ENCODE measurements at regions not wholly inside any gene's neighbourhood (a gene's known extent, or its start where the extent isn't known, plus 50 kb on each side); places are given as distances from the start of the nearest gene placed in this dataset.
"Not testable (repeated sequence)": the region's sequence is repeated elsewhere in the genome, so short reads cannot be mapped to it uniquely, and the experiment has no call there.

- Histone ChIP-seq H3K9ac (ENCODE audit: low read depth, low read length, poor library complexity) (no peak overlapping the region), H2BK12ac (ENCODE audit: low read length) (no peak overlapping the region), H2AFZ (ENCODE audit: low read length) (no peak overlapping the region), H3K14ac (ENCODE audit: low read length) (no peak overlapping the region), H3K4ac (ENCODE audit: low read length) (no peak overlapping the region), H3K79me1 (ENCODE audit: low read depth, low read length) (no peaks in the 10 kb centered on the region), H3K4me2 (ENCODE audit: insufficient read depth, low read length, poor library complexity, severe bottlenecking) (no peak overlapping the region), H3K27me3 (ENCODE audit: control insufficient read depth in 3 of 3, insufficient read depth in 3 of 3, low read depth in 1 of 3, low read length in 3 of 3) (peaks cover 0 to 20% (median 0%) of the 10 kb centered on the region in 3 experiments), H3K23ac (ENCODE audit: low read depth, low read length, poor library complexity) (no peak overlapping the region), H3K36me3 (replicated peaks in 1 of 2; ENCODE audit: control insufficient read depth in 2 of 2, insufficient read depth in 2 of 2, low read length in 2 of 2) (no peaks in the 10 kb centered on the region), H2AK5ac (ENCODE audit: low read depth, low read length) (no peak overlapping the region), H3K9me3 (replicated peaks in 1 of 2; ENCODE audit: control insufficient read depth in 2 of 2, insufficient read depth in 1 of 2, low read depth in 1 of 2, low read length in 2 of 2) (no peaks in the 10 kb centered on the region), H2BK5ac (ENCODE audit: low read length) (no peak overlapping the region), H4K91ac (ENCODE audit: low read depth, low read length, poor library complexity) (no peak overlapping the region), H3K18ac (ENCODE audit: low read length) (no peak overlapping the region), H3K4me1 (ENCODE audit: control insufficient read depth in 2 of 2, insufficient read depth in 1 of 2, low read depth in 1 of 2, low read length in 2 of 2) (peaks cover 0 to 2% of the 10 kb centered on the region in 2 donors), H2BK120ac (ENCODE audit: low read depth, low read length) (no peak overlapping the region), H2BK15ac (ENCODE audit: low read length) (no peak overlapping the region), H4K8ac (ENCODE audit: low read depth, low read length) (no peak overlapping the region), H3K4me3 (ENCODE audit: low read length in 2 of 2) (no peak overlapping the region), H3K27ac (replicated peaks; ENCODE audit: low read length) (no peak overlapping the region)
- no peak for DNase-seq (ENCODE audit: low spot score)
- no CpG with 5 or more reads among the region's 11 CpGs for WGBS, 2 donors (ENCODE audit: extremely low coverage in 2 of 2, insufficient read length in 2 of 2, insufficient replicate concordance in 1 of 2)
These were observed 66.4 kb upstream of the ATP2C1 start for GRCh38 chr3:130827486-130827885.

- Histone ChIP-seq H3K23ac (ENCODE audit: low read depth, low read length, poor library complexity) (no peak overlapping the region), H3K4me1 (ENCODE audit: control insufficient read depth in 2 of 2, insufficient read depth in 1 of 2, low read depth in 1 of 2, low read length in 2 of 2) (peaks cover 0 to 2% of the 10 kb centered on the region in 2 donors), H3K36me3 (replicated peaks in 1 of 2; ENCODE audit: control insufficient read depth in 2 of 2, insufficient read depth in 2 of 2, low read length in 2 of 2) (no peaks in the 10 kb centered on the region), H2BK15ac (ENCODE audit: low read length) (no peak overlapping the region), H3K4me2 (ENCODE audit: insufficient read depth, low read length, poor library complexity, severe bottlenecking) (no peak overlapping the region), H3K9me3 (replicated peaks in 1 of 2; ENCODE audit: control insufficient read depth in 2 of 2, insufficient read depth in 1 of 2, low read depth in 1 of 2, low read length in 2 of 2) (no peaks in the 10 kb centered on the region), H3K9ac (ENCODE audit: low read depth, low read length, poor library complexity) (no peak overlapping the region), H4K91ac (ENCODE audit: low read depth, low read length, poor library complexity) (no peak overlapping the region), H3K79me1 (ENCODE audit: low read depth, low read length) (no peaks in the 10 kb centered on the region), H4K8ac (ENCODE audit: low read depth, low read length) (no peak overlapping the region), H2AFZ (ENCODE audit: low read length) (no peak overlapping the region), H2AK5ac (ENCODE audit: low read depth, low read length) (no peak overlapping the region), H2BK12ac (ENCODE audit: low read length) (no peak overlapping the region), H3K18ac (ENCODE audit: low read length) (no peak overlapping the region), H3K14ac (ENCODE audit: low read length) (no peak overlapping the region), H3K4me3 (ENCODE audit: low read length in 2 of 2) (no peak overlapping the region), H3K27me3 (ENCODE audit: control insufficient read depth in 3 of 3, insufficient read depth in 3 of 3, low read depth in 1 of 3, low read length in 3 of 3) (peaks cover 0 to 22% (median 0%) of the 10 kb centered on the region in 3 experiments), H2BK120ac (ENCODE audit: low read depth, low read length) (no peak overlapping the region), H2BK5ac (ENCODE audit: low read length) (no peak overlapping the region), H3K4ac (ENCODE audit: low read length) (no peak overlapping the region), H3K27ac (replicated peaks; ENCODE audit: low read length) (no peak overlapping the region)
- no CpG with 5 or more reads among the region's 10 CpGs for WGBS, 2 donors (ENCODE audit: extremely low coverage in 2 of 2, insufficient read length in 2 of 2, insufficient replicate concordance in 1 of 2)
- DNase-seq (ENCODE audit: low spot score) = no peak
These were observed 64.6 kb upstream of the ATP2C1 start for GRCh38 chr3:130828948-130829947.

- Histone ChIP-seq H3K4ac (ENCODE audit: low read length) (no peak overlapping the region), H3K23ac (ENCODE audit: low read depth, low read length, poor library complexity) (no peak overlapping the region), H2AK5ac (ENCODE audit: low read depth, low read length) (no peak overlapping the region), H3K27me3 (ENCODE audit: control insufficient read depth in 3 of 3, insufficient read depth in 3 of 3, low read depth in 1 of 3, low read length in 3 of 3) (peaks cover 0 to 14% (median 0%) of the 10 kb centered on the region in 3 experiments), H3K14ac (ENCODE audit: low read length) (no peak overlapping the region), H3K9ac (ENCODE audit: low read depth, low read length, poor library complexity) (no peak overlapping the region), H2AFZ (ENCODE audit: low read length) (peak overlapping the region; percentile 73), H3K79me1 (ENCODE audit: low read depth, low read length) (no peaks in the 10 kb centered on the region), H3K4me3 (ENCODE audit: low read length in 2 of 2) (no peak overlapping the region), H3K9me3 (replicated peaks in 1 of 2; ENCODE audit: control insufficient read depth in 2 of 2, insufficient read depth in 1 of 2, low read depth in 1 of 2, low read length in 2 of 2) (no peaks in the 10 kb centered on the region), H3K27ac (replicated peaks; ENCODE audit: low read length) (no peak overlapping the region), H2BK5ac (ENCODE audit: low read length) (no peak overlapping the region), H4K91ac (ENCODE audit: low read depth, low read length, poor library complexity) (no peak overlapping the region), H2BK120ac (ENCODE audit: low read depth, low read length) (no peak overlapping the region), H3K4me2 (ENCODE audit: insufficient read depth, low read length, poor library complexity, severe bottlenecking) (no peak overlapping the region), H2BK15ac (ENCODE audit: low read length) (no peak overlapping the region), H3K4me1 (ENCODE audit: control insufficient read depth in 2 of 2, insufficient read depth in 1 of 2, low read depth in 1 of 2, low read length in 2 of 2) (peaks cover 0 to 2% of the 10 kb centered on the region in 2 donors), H4K8ac (ENCODE audit: low read depth, low read length) (no peak overlapping the region), H2BK12ac (ENCODE audit: low read length) (no peak overlapping the region), H3K18ac (ENCODE audit: low read length) (no peak overlapping the region), H3K36me3 (replicated peaks in 1 of 2; ENCODE audit: control insufficient read depth in 2 of 2, insufficient read depth in 2 of 2, low read length in 2 of 2) (no peaks in the 10 kb centered on the region)
- no peak for DNase-seq (ENCODE audit: low spot score)
- WGBS, 2 donors (ENCODE audit: extremely low coverage in 2 of 2, insufficient read length in 2 of 2, insufficient replicate concordance in 1 of 2) = no CpG with 5 or more reads among the region's 10 CpGs
These were observed 62.0 kb upstream of the ATP2C1 start for GRCh38 chr3:130831719-130832400.

- not testable (repeated sequence) for H3K4ac ChIP-seq (ENCODE audit: low read length); H2BK120ac ChIP-seq (ENCODE audit: low read depth, low read length); H3K27ac ChIP-seq (replicated peaks; ENCODE audit: low read length); H4K8ac ChIP-seq (ENCODE audit: low read depth, low read length); H2AK5ac ChIP-seq (ENCODE audit: low read depth, low read length); H3K9me3 ChIP-seq (replicated peaks in 1 of 2; ENCODE audit: control insufficient read depth in 2 of 2, insufficient read depth in 1 of 2, low read depth in 1 of 2, low read length in 2 of 2); H3K4me3 ChIP-seq (ENCODE audit: low read length in 2 of 2); H2BK15ac ChIP-seq (ENCODE audit: low read length); DNase-seq (ENCODE audit: low spot score); H3K36me3 ChIP-seq (replicated peaks in 1 of 2; ENCODE audit: control insufficient read depth in 2 of 2, insufficient read depth in 2 of 2, low read length in 2 of 2); H2BK12ac ChIP-seq (ENCODE audit: low read length); H3K79me1 ChIP-seq (ENCODE audit: low read depth, low read length); H4K91ac ChIP-seq (ENCODE audit: low read depth, low read length, poor library complexity); H3K23ac ChIP-seq (ENCODE audit: low read depth, low read length, poor library complexity); H3K18ac ChIP-seq (ENCODE audit: low read length); H3K4me1 ChIP-seq (ENCODE audit: control insufficient read depth in 2 of 2, insufficient read depth in 1 of 2, low read depth in 1 of 2, low read length in 2 of 2); H2BK5ac ChIP-seq (ENCODE audit: low read length); H3K9ac ChIP-seq (ENCODE audit: low read depth, low read length, poor library complexity); H3K4me2 ChIP-seq (ENCODE audit: insufficient read depth, low read length, poor library complexity, severe bottlenecking); H3K14ac ChIP-seq (ENCODE audit: low read length)
- peak overlapping the region; percentile 73 for H2AFZ ChIP-seq (ENCODE audit: low read length)
- H3K27me3 ChIP-seq (ENCODE audit: control insufficient read depth in 3 of 3, insufficient read depth in 3 of 3, low read depth in 1 of 3, low read length in 3 of 3) = peaks cover 0 to 14% (median 0%) of the 10 kb centered on the region in 3 experiments
- WGBS, 2 donors (ENCODE audit: extremely low coverage in 2 of 2, insufficient read length in 2 of 2, insufficient replicate concordance in 1 of 2) = no CpG with 5 or more reads among the region's 9 CpGs
These were observed 61.5 kb upstream of the ATP2C1 start for GRCh38 chr3:130832401-130832746.

Data from neuronal stem cell (in vitro differentiated cells).